ENCODE measurements at regions not wholly inside any gene's neighbourhood (a gene's known extent, or its start where the extent isn't known, plus 50 kb on each side); places are given as distances from the start of the nearest gene placed in this dataset.

- no peak for TF ChIP-seq ZBTB40 (IDR thresholded peaks at IDR 0.05; ENCODE audit: borderline replicate concordance)
- no peak for TF ChIP-seq CHD2 (IDR thresholded peaks at IDR 0.05; ENCODE audit: borderline replicate concordance, low read depth, low read length)
- no peak for TF ChIP-seq PKNOX1 (IDR thresholded peaks at IDR 0.05)
- TF ChIP-seq NFIC (IDR thresholded peaks at IDR 0.05; ENCODE audit: low read depth, low read length) = no peak
- no peak for TF ChIP-seq STAT3 (IDR thresholded peaks at IDR 0.05; ENCODE audit: low read depth, low read length)
- TF ChIP-seq NFYA (IDR thresholded peaks at IDR 0.05; ENCODE audit: borderline replicate concordance, low read depth, low read length) = no peak
- TF ChIP-seq MEF2B (IDR thresholded peaks at IDR 0.05; ENCODE audit: partially characterized antibody, poor library complexity, severe bottlenecking) = no peak
- no peak for TF ChIP-seq USF1 (IDR thresholded peaks at IDR 0.05; ENCODE audit: borderline replicate concordance, extremely low read length, insufficient read depth, low read depth, low read length)
- TF ChIP-seq REST (IDR thresholded peaks at IDR 0.05; ENCODE audit: low read depth, low read length) = no peak
- TF ChIP-seq ESRRA (IDR thresholded peaks at IDR 0.05; ENCODE audit: low read length) = no peak
Measured at GRCh38 chr1:83791821-83792437, 207.0 kb downstream of the TTLL7 start (continued).
